GM23248 (cell line): ENCODE measurements at regions not wholly inside any gene's neighbourhood (a gene's known extent, or its start where the extent isn't known, plus 50 kb on each side); places are given as distances from the start of the nearest gene placed in this dataset.

Experiments used
- EZH2 ChIP-seq: fragments of 200-600 bp; sonication (generic); IDR thresholded peaks from 2 replicates; pipeline ENCODE4 v1.6.1; 2018; ENCODE audit warnings: antibody characterized with exemption, mild to moderate bottlenecking; ENCODE audit not compliant: insufficient read depth, poor library complexity, severe bottlenecking
- EZH2phosphoT487 ChIP-seq: fragments of 200-600 bp; sonication (generic); IDR thresholded peaks from 2 replicates; pipeline ENCODE4 v1.6.1; 2018; ENCODE audit warnings: antibody characterized with exemption, moderate library complexity, mild to moderate bottlenecking, low read depth; ENCODE audit not compliant: insufficient read depth

- TF ChIP-seq EZH2 (no peak), EZH2phosphoT487 (no peak)
Observed at GRCh38 chr7:49520951-49521350, 252.5 kb upstream of the VWC2 start.
